SJSA1 (cell line): ENCODE measurements at regions not wholly inside any gene's neighbourhood (a gene's known extent, or its start where the extent isn't known, plus 50 kb on each side); places are given as distances from the start of the nearest gene placed in this dataset.
"Not testable (repeated sequence)": the region's sequence is repeated elsewhere in the genome, so short reads cannot be mapped to it uniquely, and the experiment has no call there.

Experiments used
- DNase-seq, 2 experiments: peaks; one replicate each; pipeline ENCODE4 v3.0.0-alpha.2; 2015 to 2020; ENCODE audit warnings: low spot score in 2 of 2, low read depth in 1 of 2
- H3K27ac ChIP-seq: fragments of 250-450 bp; sonication (Bioruptor Pico); 2 replicates; pipeline ENCODE4 v1.5.1; 2020; ENCODE audit warnings: mild to moderate bottlenecking, moderate library complexity
- H3K27me3 ChIP-seq: fragments of 250-450 bp; sonication (Bioruptor Pico); replicated peaks from 2 replicates; pipeline ENCODE4 v1.5.1; 2020; ENCODE audit warnings: mild to moderate bottlenecking, moderate library complexity
- H3K36me3 ChIP-seq: fragments of 250-450 bp; sonication (Bioruptor Pico); 2 replicates; pipeline ENCODE4 v1.5.1; 2020; ENCODE audit warnings: mild to moderate bottlenecking
- H3K4me1 ChIP-seq: fragments of 250-450 bp; sonication (Bioruptor Pico); replicated peaks from 2 replicates; pipeline ENCODE4 v1.6.1; 2021; ENCODE audit warnings: mild to moderate bottlenecking
- H3K4me3 ChIP-seq: fragments of 250-450 bp; sonication (Bioruptor Pico); 2 replicates; pipeline ENCODE4 v1.5.1; 2020; ENCODE audit warnings: mild to moderate bottlenecking
- H3K9me3 ChIP-seq: fragments of 250-450 bp; sonication (Bioruptor Pico); replicated peaks from 2 replicates; pipeline ENCODE4 v1.5.1; 2020; ENCODE audit warnings: mild to moderate bottlenecking

DNA sequence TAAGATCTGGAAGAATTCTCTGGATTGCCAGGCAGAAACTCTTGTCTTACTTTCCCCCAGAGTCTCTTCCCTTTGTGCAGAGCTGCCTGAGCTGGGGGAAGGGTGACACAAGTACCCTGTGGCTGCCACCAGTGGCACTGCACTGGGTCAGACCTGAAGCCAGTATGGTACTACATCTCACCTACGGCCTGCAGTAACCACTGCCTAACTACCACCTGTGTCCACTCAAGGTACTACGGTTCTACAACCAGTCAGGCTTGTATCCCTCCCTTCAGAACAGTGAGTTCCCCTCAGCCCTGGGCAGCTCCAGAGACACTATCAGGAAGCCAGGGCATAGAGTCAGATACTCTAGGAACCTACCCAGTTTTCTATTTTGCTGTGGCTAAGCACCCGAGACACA lies 212.0 kb upstream of the POU5F2 start:
- no peak for DNase-seq
- Histone ChIP-seq H3K9me3 (no peaks in the 10 kb centered on the region), H3K36me3 (no peaks in the 10 kb centered on the region), H3K27me3 (no peaks in the 10 kb centered on the region), H3K27ac (no peak overlapping the region), H3K4me3 (no peak overlapping the region), H3K4me1 (no peaks in the 10 kb centered on the region)

DNA sequence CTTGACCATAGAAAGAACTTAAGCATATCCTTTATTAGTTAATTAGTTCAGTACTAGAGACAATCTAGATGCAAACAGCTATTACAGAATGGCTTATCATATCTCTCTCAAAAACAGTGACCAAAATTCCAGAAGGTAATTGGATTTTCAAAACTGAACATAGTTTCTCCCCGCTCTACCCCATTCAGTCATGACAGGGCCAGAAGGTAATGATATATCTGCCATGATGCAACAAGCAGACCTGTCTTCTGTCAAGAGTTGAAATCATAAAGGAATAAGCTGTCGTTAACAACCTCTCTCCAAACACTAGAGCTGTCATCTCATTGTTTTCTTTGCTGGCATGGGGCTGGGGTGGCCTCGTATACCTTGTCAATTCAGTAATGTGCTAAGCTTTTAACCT lies 200.5 kb upstream of the POU5F2 start:
- DNase-seq: no peak
- Histone ChIP-seq H3K36me3 (no peaks in the 10 kb centered on the region), H3K27ac (no peak overlapping the region), H3K4me3 (no peak overlapping the region), H3K9me3 (no peaks in the 10 kb centered on the region), H3K27me3 (no peaks in the 10 kb centered on the region), H3K4me1 (no peaks in the 10 kb centered on the region)

DNA sequence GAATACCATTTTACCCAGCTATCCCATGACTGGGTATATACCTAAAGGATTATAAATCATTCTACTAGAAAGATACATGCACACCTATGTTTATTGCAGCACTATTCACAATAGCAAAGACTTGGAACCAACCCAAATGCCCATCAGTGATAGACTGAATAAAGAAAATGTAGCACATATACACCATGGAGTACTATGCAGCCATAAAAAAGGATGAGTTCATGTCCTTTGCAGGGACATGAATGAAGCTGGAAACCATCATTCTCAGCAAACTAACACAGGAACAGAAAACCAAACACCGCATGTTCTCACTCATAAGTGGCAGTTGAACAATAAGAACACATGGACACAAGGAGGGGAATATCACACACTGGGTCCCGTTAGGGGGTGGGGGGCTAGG lies 191.9 kb upstream of the POU5F2 start:
- not testable (repeated sequence) for DNase-seq, H3K9me3 ChIP-seq, H3K36me3 ChIP-seq, H3K27ac ChIP-seq, H3K4me1 ChIP-seq, H3K27me3 ChIP-seq, H3K4me3 ChIP-seq

DNA sequence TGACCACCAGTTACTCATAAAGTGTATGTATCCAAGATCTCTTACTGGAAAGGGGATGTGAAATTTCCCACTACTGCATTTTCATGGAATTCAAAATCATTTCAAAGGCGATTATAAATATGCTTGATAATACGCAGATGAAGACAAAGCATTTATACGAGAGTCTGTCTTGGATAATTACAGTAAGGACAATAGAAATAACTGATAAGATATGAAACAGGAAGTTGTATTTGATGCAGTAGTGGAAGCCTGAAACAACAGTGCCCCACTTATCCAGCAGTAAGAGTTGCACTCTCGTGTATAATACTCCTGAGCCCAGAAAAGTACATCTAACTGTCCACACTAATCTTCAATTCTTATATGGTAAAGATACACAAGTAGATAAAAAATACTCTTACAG lies 188.7 kb upstream of the POU5F2 start:
- Histone ChIP-seq H3K27me3 (no peaks in the 10 kb centered on the region), H3K36me3 (no peaks in the 10 kb centered on the region), H3K4me1 (no peaks in the 10 kb centered on the region), H3K4me3 (no peak overlapping the region), H3K9me3 (no peaks in the 10 kb centered on the region), H3K27ac (no peak overlapping the region)
- no peak for DNase-seq

DNA sequence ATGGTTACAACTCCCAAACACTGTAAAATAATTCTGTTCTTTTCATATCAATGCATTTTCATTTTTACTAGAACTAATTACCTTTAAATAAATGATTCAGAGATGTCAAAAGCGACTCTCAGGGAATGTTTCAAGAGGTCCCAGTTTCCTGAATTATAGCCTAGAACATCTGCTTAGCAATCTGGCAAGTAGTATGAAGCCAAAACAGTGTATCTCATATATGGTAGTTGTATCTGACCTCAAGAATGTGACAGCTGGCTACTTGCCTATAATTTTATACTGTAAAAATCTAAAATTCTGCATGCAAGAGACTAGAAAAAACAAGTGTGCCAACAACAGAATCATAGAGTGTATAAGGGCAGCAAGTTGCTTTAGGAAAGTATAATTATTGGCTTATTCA lies 187.7 kb upstream of the POU5F2 start:
- Histone ChIP-seq H3K27ac (no peak overlapping the region), H3K9me3 (no peaks in the 10 kb centered on the region), H3K36me3 (no peaks in the 10 kb centered on the region), H3K4me3 (no peak overlapping the region), H3K27me3 (no peaks in the 10 kb centered on the region), H3K4me1 (no peaks in the 10 kb centered on the region)
- DNase-seq: no peak

DNA sequence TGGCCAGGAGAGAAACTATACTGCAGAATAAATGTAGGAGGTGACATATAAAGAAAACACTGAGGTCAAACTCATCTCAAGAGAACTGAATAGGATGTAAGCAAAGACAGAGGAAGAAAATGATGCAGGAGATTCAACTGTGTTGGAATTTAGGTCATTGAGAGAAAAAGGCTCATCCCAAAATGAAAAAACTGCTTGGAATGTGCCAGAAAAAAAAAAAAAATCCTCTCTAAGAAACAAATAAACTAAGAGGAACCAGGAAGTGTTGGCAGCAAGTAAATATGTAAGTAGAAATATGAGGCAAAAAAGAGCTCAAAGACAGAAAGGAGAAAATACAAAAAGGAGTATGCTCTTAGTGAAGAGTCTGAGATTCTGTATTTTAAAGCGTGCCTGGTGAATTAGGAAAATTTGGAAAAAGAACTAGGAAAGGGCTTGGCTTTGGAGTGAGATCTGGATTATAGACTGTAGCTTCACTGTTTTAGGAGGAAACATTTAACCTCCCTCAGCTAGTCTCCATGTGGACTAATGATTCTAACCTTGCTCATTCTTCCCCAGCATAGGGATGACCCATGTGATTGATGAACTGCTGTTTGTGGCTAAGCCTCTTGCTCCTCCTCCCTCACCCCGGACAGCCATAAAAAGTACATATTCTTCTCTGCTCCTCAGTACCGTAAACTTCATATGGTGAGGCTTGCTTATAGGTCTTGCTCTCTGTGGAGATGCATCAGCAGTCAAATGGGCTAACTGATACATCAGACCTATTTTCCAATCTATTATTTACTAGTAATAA lies 185.6 kb upstream of the POU5F2 start:
- H3K27me3 ChIP-seq: no peaks in the 10 kb centered on the region
- no peaks in the 10 kb centered on the region for H3K9me3 ChIP-seq
- H3K27ac ChIP-seq: no peak overlapping the region
- no peaks in the 10 kb centered on the region for H3K36me3 ChIP-seq
- no peak for DNase-seq
- no peak overlapping the region for H3K4me3 ChIP-seq
- H3K4me1 ChIP-seq: no peaks in the 10 kb centered on the region

DNA sequence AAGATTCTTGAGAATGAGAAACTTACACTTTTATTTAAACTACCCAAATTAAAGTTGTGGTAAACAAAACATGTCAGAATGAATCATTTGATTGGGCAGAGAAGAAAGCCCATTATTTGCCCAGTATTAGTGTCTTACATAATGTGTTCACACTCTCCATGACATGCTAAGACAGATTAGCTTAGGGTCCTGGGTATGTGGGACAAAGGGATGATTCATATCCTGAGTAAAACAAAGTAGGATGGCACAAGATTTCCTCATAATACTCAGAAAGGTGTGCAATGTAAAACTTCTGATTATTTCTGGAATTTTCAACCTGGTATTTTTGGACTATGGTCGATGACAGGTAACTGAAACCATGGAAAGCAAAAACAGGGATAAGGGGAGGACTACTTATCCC lies 183.9 kb upstream of the POU5F2 start:
- H3K36me3 ChIP-seq: no peaks in the 10 kb centered on the region
- no peak overlapping the region for H3K27ac ChIP-seq
- H3K27me3 ChIP-seq: no peaks in the 10 kb centered on the region
- H3K4me3 ChIP-seq: no peak overlapping the region
- DNase-seq: no peak
- H3K4me1 ChIP-seq: no peaks in the 10 kb centered on the region
- H3K9me3 ChIP-seq: no peaks in the 10 kb centered on the region

DNA sequence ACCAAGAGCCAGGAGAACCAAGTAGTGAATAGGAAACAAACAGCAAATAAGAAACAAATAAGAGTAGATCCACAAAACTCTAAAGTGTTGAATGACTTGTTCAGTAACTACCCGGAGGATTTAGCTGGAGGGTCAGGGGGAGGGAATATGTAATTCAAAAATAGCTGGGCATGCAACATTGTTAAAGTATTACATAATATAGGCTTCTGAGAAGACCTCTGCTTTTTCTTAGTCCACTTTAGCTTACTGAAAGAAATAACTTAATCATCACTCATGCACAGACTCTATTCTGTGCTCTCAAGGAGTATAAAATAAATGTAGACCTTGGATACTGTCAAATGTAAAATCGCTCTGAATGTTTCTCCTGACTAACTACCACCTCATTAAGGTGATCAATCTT lies 183.2 kb upstream of the POU5F2 start:
- H3K36me3 ChIP-seq: no peaks in the 10 kb centered on the region
- H3K9me3 ChIP-seq: no peaks in the 10 kb centered on the region
- H3K27ac ChIP-seq: no peak overlapping the region
- H3K4me1 ChIP-seq: no peaks in the 10 kb centered on the region
- no peak overlapping the region for H3K4me3 ChIP-seq
- no peaks in the 10 kb centered on the region for H3K27me3 ChIP-seq
- DNase-seq: no peak

DNA sequence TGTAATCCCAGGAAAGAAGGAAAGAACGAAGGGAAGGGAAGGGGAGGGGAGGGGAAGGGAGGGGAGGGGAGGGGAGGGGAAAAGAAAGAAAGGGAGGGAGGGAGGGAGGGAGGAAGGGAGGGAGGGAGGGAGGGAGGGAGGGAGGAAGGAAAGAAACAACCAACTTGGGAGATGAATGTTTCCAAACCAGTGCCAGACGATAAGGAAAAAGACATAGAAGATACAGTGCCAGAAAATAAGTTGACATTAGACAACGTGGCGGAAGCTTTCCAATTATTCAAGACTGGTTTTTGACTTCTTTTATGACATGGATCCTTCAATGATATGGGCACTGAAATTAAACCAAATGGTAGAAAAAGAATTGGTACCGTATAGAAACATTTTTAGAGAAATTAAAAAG lies 181.2 kb upstream of the POU5F2 start:
- Histone ChIP-seq H3K27me3 (no peaks in the 10 kb centered on the region; the same call in 1 of the 2 replicates), H3K4me1 (no peaks in the 10 kb centered on the region), H3K9me3 (no peaks in the 10 kb centered on the region), H3K36me3 (no peaks in the 10 kb centered on the region), H3K4me3 (no peak overlapping the region), H3K27ac (no peak overlapping the region)
- no peak for DNase-seq

DNA sequence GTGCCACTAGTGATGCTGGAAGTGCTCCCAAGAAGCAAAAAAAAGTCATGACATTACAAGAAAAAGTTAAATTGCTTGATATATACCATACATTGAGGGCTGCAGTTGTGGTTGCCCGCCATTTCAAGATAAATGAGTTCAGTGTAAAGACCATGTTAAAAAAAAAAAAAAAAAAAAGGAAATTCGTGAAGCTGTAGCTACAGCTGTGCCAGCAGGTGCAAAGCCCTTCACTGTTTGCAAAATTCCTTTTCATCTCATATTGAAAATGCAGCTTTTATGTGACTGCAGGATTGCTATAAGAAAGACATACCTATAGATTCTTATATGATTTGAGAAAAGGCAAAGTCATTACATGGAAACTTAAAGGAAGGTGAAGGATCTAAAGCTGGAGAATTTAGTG lies 179.6 kb upstream of the POU5F2 start:
- no peaks in the 10 kb centered on the region; the same call in 1 of the 2 replicates for H3K27me3 ChIP-seq
- no peak overlapping the region for H3K4me3 ChIP-seq

DNA sequence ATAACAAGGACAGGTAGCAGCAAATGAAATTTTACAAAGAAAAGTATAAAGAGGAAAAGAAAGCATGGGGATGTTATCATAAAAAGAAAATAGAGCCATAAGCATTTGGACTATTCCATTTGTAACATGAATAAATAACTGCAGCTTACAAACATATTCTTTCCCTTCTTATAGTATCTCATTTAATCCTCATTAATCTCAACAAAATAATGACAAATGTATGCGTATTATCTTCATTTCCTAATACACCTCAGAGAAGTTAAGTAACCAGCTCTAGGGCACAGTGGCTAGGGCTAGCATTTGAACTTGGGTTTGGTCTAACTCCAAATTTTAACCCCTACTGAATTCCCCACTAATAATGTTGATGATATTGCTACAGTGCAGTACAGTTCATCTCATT lies 175.5 kb upstream of the POU5F2 start:
- H3K4me1 ChIP-seq: no peaks in the 10 kb centered on the region
- H3K27ac ChIP-seq: no peak overlapping the region
- no peak for DNase-seq
- no peaks in the 10 kb centered on the region; the same call in 1 of the 2 replicates for H3K27me3 ChIP-seq
- no peaks in the 10 kb centered on the region for H3K9me3 ChIP-seq
- no peaks in the 10 kb centered on the region for H3K36me3 ChIP-seq
- H3K4me3 ChIP-seq: no peak overlapping the region

More for the DNA sequence above, 179.6 kb upstream of the POU5F2 start:
- no peaks in the 10 kb centered on the region for H3K9me3 ChIP-seq
- H3K36me3 ChIP-seq: no peaks in the 10 kb centered on the region
- DNase-seq: no peak
- no peak overlapping the region for H3K27ac ChIP-seq
- H3K4me1 ChIP-seq: no peaks in the 10 kb centered on the region

DNA sequence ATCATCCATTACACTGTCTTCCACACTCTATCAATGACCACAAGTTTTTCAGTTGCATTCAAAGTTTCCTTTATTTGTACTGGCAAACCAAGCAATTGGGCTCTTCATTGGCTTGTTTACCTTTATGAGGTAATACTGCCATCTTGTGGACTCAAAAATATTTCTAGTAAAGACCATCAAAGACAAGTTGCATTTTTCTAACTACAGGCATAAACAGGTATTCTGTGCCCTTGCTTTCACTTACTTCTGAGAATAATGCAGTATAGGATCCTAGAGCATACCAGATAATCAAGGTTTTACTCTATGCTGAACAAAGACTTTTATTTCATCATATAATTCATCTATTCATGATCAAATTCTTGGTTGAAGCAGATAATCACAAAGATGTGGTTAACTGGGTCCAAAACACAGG lies 173.7 kb upstream of the POU5F2 start:
- DNase-seq: peak in 1 of 2 experiments; percentile 26
- H3K27me3 ChIP-seq: no peaks in the 10 kb centered on the region; the same call in 1 of the 2 replicates
- H3K4me3 ChIP-seq: no peak overlapping the region
- H3K36me3 ChIP-seq: no peaks in the 10 kb centered on the region
- H3K27ac ChIP-seq: no peak overlapping the region
- H3K9me3 ChIP-seq: no peaks in the 10 kb centered on the region
- no peaks in the 10 kb centered on the region for H3K4me1 ChIP-seq

DNA sequence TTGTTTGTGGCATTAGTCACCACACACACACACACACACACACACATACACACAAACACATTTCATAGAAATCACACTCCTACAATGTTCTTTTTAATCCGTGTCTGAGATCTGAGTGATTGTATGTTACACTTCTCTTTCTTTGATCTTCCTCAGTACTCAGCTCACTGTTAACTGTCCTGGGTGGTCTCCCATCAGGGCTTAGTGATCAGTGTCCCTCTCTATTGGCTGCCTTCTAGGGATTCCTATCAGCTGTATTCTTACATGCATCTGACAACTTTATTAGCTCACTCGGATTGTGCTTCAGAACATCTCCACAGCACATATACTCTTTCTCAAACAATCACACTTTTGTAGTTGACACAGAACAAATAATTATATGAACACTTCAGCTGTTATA lies 170.2 kb upstream of the POU5F2 start:
- Histone ChIP-seq H3K27me3 (no peaks in the 10 kb centered on the region), H3K27ac (no peak overlapping the region), H3K9me3 (no peaks in the 10 kb centered on the region), H3K4me1 (no peaks in the 10 kb centered on the region), H3K36me3 (no peaks in the 10 kb centered on the region), H3K4me3 (no peak overlapping the region)
- no peak for DNase-seq

DNA sequence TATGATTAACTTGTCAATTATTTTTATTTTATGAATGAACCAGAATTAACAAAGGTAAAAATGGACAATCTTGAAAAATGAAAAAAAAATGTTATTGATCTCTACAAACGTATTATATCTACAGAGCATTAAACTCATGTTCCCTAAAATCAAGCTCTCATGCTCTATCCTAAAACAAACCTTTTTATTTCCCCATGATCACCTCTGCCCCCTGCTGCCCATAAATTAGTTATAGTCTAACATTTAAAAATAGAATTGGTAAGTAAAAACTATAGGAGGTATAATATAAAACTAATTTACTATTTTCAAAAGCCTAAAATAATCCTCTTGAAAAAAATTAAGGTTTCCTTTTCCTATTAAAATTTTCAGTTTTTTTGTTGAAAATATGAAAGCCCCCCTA lies 168.0 kb upstream of the POU5F2 start:
- H3K4me1 ChIP-seq: no peaks in the 10 kb centered on the region
- no peaks in the 10 kb centered on the region for H3K36me3 ChIP-seq
- H3K27ac ChIP-seq: no peak overlapping the region
- H3K27me3 ChIP-seq: no peaks in the 10 kb centered on the region
- H3K9me3 ChIP-seq: no peaks in the 10 kb centered on the region
- H3K4me3 ChIP-seq: no peak overlapping the region
- DNase-seq: no peak

DNA sequence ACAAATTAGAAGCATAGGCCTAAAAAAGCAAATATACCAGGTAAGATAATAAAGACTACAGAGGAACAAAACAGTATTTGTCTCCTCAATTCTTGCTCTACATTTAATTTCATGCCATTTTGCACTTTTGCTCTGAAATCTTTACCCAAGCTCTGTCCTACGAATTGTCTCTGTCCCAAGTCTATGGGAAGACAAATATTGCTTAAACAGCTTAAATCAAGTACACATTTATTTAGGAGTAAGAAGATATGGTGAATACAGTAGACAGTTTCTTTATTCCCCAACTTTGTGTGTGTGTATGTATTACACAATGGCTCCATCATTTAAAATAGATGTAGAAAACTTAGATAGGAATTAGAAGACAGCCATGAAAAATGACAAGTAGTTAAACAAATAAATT lies 163.5 kb upstream of the POU5F2 start:
- no peaks in the 10 kb centered on the region for H3K9me3 ChIP-seq
- DNase-seq: no peak
- no peak overlapping the region for H3K4me3 ChIP-seq
- no peaks in the 10 kb centered on the region for H3K4me1 ChIP-seq
- H3K27me3 ChIP-seq: no peaks in the 10 kb centered on the region
- H3K27ac ChIP-seq: no peak overlapping the region
- H3K36me3 ChIP-seq: no peaks in the 10 kb centered on the region
